DND-41 (cell line): ENCODE measurements at regions not wholly inside any gene's neighbourhood (a gene's known extent, or its start where the extent isn't known, plus 50 kb on each side); places are given as distances from the start of the nearest gene placed in this dataset.

Source experiments
- ATAC-seq: fragments of 200-7000 bp; cut with Tn5 transposase; 3 replicates; pipeline ENCODE4 v1.9.1; 2021; ENCODE audit warnings: low read depth; ENCODE audit not compliant: insufficient read depth
- DNase-seq: peaks from one replicate; pipeline ENCODE4 v3.0.0-alpha.2; 2020
- H2AFZ ChIP-seq: 2 replicates; pipeline ENCODE4 v1.6.0; 2012; ENCODE audit warnings: low read depth, low read length
- H3K27ac ChIP-seq: 2 replicates; pipeline ENCODE4 v1.5.1; 2012; ENCODE audit warnings: low read length, inconsistent platforms
- H3K27me3 ChIP-seq: fragments of 200-600 bp; sonication (generic); 2 replicates; pipeline ENCODE4 v1.6.0; 2012; ENCODE audit warnings: low read length, mild to moderate bottlenecking, inconsistent platforms; ENCODE audit not compliant: insufficient read depth, poor library complexity
- H3K36me3 ChIP-seq: 2 replicates; pipeline ENCODE4 v1.5.1; 2012; ENCODE audit warnings: low read length, inconsistent platforms; ENCODE audit not compliant: insufficient read depth
- H3K4me1 ChIP-seq: 2 replicates; pipeline ENCODE4 v1.5.1; 2012; ENCODE audit warnings: mild to moderate bottlenecking, low read length; ENCODE audit not compliant: insufficient read depth
- H3K4me2 ChIP-seq: 2 replicates; pipeline ENCODE4 v1.6.0; 2012; ENCODE audit warnings: mild to moderate bottlenecking, moderate library complexity, low read length, inconsistent platforms; ENCODE audit not compliant: insufficient read depth
- H3K4me3 ChIP-seq, 2 experiments: fragments of 200-600 bp in 1 of 2; shearing (Covaris generic) in 1 of 2; 2 replicates each; pipeline ENCODE4 v1.5.1; 2012 to 2016; ENCODE audit warnings: inconsistent platforms in 2 of 2, low read length in 2 of 2, mild to moderate bottlenecking in 2 of 2, low read depth in 1 of 2, moderate library complexity in 1 of 2
- H3K79me2 ChIP-seq: 2 replicates; pipeline ENCODE4 v1.6.0; 2012; ENCODE audit warnings: low read length, inconsistent platforms; ENCODE audit not compliant: insufficient read depth
- H3K9ac ChIP-seq: 2 replicates; pipeline ENCODE4 v1.6.0; 2012; ENCODE audit warnings: low read depth, mild to moderate bottlenecking, inconsistent platforms, low read length, moderate library complexity
- H3K9me3 ChIP-seq: 2 replicates; pipeline ENCODE4 v1.5.1; 2012; ENCODE audit warnings: low read length, moderate library complexity, mild to moderate bottlenecking, inconsistent platforms; ENCODE audit not compliant: insufficient read depth, severe bottlenecking
- H4K20me1 ChIP-seq: 2 replicates; pipeline ENCODE4 v1.6.0; 2012; ENCODE audit warnings: low read length; ENCODE audit not compliant: insufficient read depth
- EZH2 ChIP-seq: IDR thresholded peaks from 3 replicates; pipeline ENCODE4 v1.6.1; 2012; ENCODE audit warnings: borderline replicate concordance, low read depth, mild to moderate bottlenecking, moderate library complexity, low read length, inconsistent platforms; ENCODE audit not compliant: severe bottlenecking
- TF ChIP-seq, protein P1 (sequence below): IDR thresholded peaks from 2 replicates; pipeline ENCODE4 v1.5.1; 2012; ENCODE audit warnings: borderline replicate concordance, low read length, moderate library complexity, mild to moderate bottlenecking; ENCODE audit not compliant: poor library complexity, severe bottlenecking; ENCODE audit errors: extremely low read depth

DNA sequence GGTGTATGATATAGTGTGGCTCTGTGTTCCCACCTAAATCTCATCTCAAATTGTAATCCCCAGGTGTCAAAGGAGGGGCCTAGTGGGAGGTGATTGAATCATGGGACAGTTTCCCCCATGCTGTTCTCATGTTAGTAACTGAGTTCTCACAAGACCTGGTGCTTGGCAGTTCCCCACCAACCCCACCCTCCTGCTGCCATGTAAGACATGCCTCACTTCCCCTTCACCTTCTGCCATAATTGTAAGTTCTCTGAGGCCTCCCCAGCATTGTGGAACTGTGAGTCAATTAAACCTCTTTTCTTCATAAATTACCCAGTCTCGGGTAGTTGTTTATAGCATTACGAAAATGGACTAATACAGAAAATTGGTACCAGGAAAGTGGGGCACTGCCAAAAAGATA lies 1705.3 kb downstream of the NCAM2 start:
- Histone ChIP-seq H3K4me1 (no peaks in the 10 kb centered on the region), H3K79me2 (no peaks in the 10 kb centered on the region), H3K9ac (no peak overlapping the region), H3K9me3 (no peaks in the 10 kb centered on the region), H3K36me3 (no peaks in the 10 kb centered on the region), H4K20me1 (no peaks in the 10 kb centered on the region), H3K27ac (no peak overlapping the region), H3K4me2 (no peak overlapping the region), H3K27me3 (no peaks in the 10 kb centered on the region), H2AFZ (no peak overlapping the region), H3K4me3 (no peak overlapping the region)
- ATAC-seq (no peak), DNase-seq (no peak)
- TF ChIP-seq, protein P1, sequence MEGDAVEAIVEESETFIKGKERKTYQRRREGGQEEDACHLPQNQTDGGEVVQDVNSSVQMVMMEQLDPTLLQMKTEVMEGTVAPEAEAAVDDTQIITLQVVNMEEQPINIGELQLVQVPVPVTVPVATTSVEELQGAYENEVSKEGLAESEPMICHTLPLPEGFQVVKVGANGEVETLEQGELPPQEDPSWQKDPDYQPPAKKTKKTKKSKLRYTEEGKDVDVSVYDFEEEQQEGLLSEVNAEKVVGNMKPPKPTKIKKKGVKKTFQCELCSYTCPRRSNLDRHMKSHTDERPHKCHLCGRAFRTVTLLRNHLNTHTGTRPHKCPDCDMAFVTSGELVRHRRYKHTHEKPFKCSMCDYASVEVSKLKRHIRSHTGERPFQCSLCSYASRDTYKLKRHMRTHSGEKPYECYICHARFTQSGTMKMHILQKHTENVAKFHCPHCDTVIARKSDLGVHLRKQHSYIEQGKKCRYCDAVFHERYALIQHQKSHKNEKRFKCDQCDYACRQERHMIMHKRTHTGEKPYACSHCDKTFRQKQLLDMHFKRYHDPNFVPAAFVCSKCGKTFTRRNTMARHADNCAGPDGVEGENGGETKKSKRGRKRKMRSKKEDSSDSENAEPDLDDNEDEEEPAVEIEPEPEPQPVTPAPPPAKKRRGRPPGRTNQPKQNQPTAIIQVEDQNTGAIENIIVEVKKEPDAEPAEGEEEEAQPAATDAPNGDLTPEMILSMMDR, result no peak
- no peak for TF ChIP-seq EZH2

DNA sequence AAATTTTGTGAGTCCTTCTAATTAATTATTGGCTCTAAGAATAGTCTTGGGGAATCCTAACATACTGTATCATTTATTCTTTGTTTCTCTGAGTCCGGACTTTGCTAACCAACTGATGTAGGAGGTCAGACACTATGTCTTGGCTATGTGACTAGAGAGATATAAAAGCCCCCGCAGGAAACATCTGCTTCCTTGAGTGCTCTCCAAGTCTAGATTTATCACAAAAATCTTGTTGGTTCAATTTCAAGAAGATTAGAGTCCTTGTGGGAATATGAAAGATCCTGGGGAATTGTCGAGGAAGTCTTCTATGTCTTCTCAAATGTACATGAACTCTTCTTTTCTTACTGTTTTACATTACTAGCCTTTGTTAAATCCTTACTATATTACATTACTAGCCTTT lies 1712.5 kb downstream of the NCAM2 start:
- no peaks in the 10 kb centered on the region for H4K20me1 ChIP-seq
- H3K36me3 ChIP-seq, result no peaks in the 10 kb centered on the region
- no peak overlapping the region for H3K27ac ChIP-seq
- no peaks in the 10 kb centered on the region; the same call in 1 of the 2 replicates for H3K4me1 ChIP-seq
- H3K9me3 ChIP-seq, result no peaks in the 10 kb centered on the region
- TF ChIP-seq EZH2, result no peak
- TF ChIP-seq, protein P1, result no peak
- H3K79me2 ChIP-seq, result no peaks in the 10 kb centered on the region
- no peaks in the 10 kb centered on the region for H3K27me3 ChIP-seq
- H3K4me3 ChIP-seq, result no peak overlapping the region
- H2AFZ ChIP-seq, result no peak overlapping the region
- no peak overlapping the region for H3K9ac ChIP-seq
- ATAC-seq, result no peak; the same call in 2 of the 3 replicates
- H3K4me2 ChIP-seq, result no peak overlapping the region
- DNase-seq, result no peak

DNA sequence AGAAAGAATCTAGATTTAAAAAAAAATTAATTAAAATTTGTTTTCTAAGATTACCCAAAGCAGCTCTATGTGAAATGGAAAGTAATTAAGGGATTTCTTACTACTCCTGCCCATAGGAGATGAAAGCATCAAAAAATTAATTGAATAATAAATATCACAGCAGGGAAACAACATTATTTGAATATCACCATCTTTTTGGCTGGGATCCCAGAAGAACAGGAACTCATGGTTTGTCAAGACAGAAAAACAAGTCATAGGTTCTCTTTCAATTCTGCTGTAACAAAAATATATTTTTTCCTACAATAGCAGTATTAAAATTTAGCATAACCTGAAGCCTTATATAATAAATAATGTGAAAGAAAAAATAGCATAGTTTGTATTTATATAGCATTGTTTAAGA lies 1713.4 kb downstream of the NCAM2 start:
- TF ChIP-seq, protein P1, result no peak
- no peak for TF ChIP-seq EZH2
- Histone ChIP-seq H3K4me1 (no peaks in the 10 kb centered on the region; the same call in 1 of the 2 replicates), H3K4me2 (no peak overlapping the region), H3K9ac (no peak overlapping the region), H2AFZ (no peak overlapping the region), H3K27ac (no peak overlapping the region), H3K27me3 (no peaks in the 10 kb centered on the region), H3K9me3 (no peaks in the 10 kb centered on the region), H3K36me3 (no peaks in the 10 kb centered on the region), H3K79me2 (no peaks in the 10 kb centered on the region), H3K4me3 (no peak overlapping the region), H4K20me1 (no peaks in the 10 kb centered on the region)
- no peak for ATAC-seq
- DNase-seq, result no peak

DNA sequence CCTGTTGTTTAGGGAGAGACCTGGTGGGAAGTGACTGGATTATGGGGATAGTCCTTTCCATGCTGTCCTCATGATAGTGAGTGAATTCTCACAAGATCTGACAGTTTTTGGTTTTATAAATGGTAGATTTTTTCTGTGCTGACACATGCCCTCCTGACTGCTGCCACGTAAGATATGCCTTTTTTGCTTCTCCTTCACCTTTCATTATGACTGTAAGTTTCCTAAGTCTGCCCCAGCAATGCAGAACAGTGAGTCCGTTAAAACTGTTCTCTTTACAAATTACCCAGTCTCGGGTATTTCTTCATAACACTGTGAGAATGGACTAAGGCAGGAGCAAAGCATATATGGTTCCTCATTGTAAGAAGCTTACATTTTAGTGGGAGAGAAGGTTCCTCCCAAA lies 1727.2 kb downstream of the NCAM2 start:
- ATAC-seq (no peak), DNase-seq (no peak)
- Histone ChIP-seq H2AFZ (no peak overlapping the region), H3K27ac (no peak overlapping the region), H3K4me1 (no peaks in the 10 kb centered on the region), H3K79me2 (no peaks in the 10 kb centered on the region), H3K27me3 (no peaks in the 10 kb centered on the region), H3K36me3 (no peaks in the 10 kb centered on the region), H3K4me2 (no peak overlapping the region), H3K4me3 (no peak overlapping the region), H4K20me1 (no peaks in the 10 kb centered on the region), H3K9ac (no peak overlapping the region), H3K9me3 (peaks cover 50% of the 10 kb centered on the region)
- TF ChIP-seq EZH2, result no peak
- TF ChIP-seq, protein P1, result no peak
